GM18907 (cell line): ENCODE measurements at regions not wholly inside any gene's neighbourhood (a gene's known extent, or its start where the extent isn't known, plus 50 kb on each side); places are given as distances from the start of the nearest gene placed in this dataset.

ENCODE experiments used
- ATAC-seq: cut with Tn5 transposase; IDR thresholded peaks from one replicate; pipeline ENCODE4 v1.9.1; 2021; ENCODE audit warnings: mild to moderate bottlenecking, moderate library complexity; ENCODE audit not compliant: unreplicated experiment

DNA sequence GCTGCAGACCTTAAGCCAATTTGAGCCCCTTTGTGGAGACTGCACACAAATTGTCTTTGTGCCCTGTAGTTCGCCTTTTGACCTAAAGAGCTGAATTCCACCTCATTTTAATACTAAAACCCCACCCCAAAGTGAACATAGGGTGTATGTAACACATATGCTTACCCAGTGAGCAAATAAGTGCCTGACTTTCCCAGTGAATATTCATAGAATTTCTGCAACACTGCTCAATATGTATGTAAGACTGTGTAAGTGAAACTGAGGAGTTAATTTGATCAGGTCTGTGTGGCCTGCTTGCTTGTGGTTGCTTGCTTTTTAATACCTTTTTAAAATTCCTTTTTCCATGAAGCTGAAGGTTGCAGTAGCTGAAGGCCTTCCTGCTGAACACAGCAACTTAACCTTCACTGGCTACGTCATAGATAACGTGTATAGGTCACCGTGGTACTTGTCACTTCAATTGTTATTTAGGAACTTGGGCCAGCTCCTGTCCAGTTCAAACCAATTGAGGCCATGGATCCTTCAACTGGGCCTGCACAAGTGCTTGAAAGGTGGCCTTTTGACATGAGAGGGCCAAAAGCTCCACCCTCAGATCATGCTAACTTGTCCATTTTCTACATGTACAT, 131.7 kb upstream of the BTBD3 start:
- no peak for ATAC-seq

DNA sequence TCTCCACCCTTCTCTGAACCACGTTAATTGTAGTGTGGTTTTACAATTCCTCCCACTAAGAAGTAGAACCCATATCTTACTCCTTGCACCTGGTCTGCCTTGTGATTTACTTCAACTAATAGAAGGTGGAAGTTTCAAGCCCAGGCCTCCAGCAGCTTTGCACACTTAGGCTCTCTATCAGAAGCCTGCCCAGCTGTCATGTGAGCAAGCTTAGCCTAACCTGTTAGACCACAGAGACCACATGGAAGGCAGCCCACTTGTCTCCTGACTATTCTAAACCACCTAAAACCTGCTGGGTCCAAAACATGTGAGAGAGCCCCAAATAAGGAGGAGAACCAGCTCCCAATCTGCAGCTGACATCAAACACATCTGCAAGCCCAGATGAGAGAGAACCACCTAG, 127.6 kb upstream of the BTBD3 start:
- no peak for ATAC-seq

- ATAC-seq, result no peak
These were observed 126.4 kb upstream of the BTBD3 start for GRCh38 chr20:11791316-11791715.

GRCh38 chr20:11791835-11792567, 125.7 kb upstream of the BTBD3 start:
- ATAC-seq, result no peak

DNA sequence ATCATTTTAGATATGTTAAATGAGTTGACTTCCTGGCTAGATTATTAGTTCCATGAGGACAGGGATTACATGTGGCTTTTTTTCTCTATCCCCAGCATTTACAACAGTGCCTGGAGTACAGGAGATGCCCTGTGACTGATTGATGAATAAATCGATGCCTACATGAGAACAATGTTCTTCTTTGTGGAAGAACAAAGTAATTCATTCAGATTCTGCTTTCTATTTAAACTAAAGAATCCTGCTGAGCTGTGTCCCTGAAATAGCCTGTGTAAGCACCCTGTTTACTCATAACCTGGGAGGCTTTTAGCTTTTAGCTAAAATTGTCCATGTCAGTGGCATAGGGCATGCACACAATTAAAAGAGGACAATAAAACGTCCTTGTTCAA, 125.1 kb upstream of the BTBD3 start:
- no peak for ATAC-seq

DNA sequence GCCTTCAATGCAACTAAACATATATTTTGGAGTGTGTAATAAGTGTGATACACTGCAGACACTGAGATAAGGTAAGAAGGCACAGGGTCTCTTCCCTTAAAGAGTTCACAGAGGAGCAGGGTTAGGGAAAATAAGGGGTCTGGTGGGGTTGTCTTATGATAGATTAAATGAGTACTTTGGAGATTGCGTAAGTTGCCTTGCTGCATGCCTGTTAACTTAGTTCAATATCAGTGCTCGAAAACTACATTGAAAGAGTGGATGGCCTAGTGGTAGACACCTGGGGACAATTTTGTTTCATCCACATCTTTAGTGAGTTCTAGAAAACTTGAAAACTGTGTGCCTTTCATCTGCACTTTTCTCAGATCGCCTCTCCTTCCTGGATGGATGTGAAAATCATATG, 123.2 kb upstream of the BTBD3 start:
- ATAC-seq, result no peak

- no peak for ATAC-seq
These were observed 122.5 kb upstream of the BTBD3 start for GRCh38 chr20:11795071-11795615.

- ATAC-seq, result no peak
These were observed 121.7 kb upstream of the BTBD3 start for GRCh38 chr20:11796026-11796425.

GRCh38 chr20:11797156-11797555, 120.5 kb upstream of the BTBD3 start:
- no peak for ATAC-seq

DNA sequence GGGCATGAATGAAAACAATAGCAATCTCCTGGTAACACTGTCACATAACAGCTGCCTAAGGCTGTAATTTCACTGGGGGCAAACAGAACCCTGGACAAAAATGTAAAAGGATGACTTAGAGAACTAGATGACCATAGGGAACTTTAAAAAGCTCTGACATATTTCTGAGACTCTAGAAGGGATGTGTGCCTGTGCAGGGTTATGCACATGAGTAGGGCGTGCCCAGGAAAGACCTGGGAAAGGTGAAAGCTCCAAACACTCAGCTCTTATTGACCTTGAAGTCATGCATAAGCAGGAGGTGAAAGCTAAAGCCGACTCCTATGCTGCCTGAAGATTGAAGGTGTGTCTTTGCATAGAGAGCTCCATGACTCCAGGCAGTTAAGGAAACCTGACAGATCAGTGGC, 118.4 kb upstream of the BTBD3 start:
- no peak for ATAC-seq

DNA sequence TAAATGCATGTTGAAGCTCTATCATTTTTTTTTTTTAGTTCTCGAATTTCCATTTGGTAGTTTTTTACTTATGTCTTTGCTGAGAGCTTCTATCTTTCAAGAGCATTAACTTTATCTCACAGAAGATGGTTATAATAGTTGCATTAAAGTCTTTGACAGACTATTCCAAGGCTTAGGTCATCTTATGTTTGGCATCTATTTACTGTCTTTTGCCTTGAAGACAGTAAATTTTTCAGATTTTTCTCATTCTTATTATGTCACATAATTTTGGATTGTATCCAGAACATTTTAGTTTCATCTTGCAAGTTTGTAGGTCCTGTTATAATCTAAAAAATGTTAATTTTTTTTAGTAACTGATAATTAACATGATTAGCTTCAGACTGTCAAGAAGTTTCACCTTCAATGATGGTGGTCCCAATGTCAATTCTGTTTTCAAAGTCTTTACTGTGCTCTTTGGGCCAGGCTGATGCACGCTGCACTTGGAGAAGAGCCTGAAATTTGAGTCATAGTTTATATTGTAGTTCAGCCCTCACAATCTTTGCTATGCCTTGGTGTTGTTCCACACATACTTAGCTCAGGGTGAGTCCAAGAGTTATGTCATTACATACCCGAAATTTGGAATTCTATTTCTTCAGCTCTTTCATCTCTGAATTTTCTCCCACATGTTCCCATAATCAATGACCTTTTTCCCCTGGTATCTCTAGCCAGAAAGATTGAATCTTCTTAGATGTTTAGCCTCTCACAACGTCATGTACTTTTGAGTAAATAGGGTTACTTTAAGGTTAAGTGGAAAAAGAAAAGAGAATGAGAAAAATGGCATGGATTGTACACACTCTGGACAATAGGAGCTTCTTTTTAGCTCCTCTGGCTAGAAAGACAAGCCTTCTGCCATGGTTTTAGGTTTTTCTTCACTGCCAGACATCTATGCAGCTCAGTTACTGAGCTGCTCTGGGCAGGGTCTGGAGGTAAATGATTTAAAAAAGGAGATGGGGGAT, 110.3 kb upstream of the BTBD3 start:
- no peak for ATAC-seq

- ATAC-seq, result no peak
These were observed 108.9 kb upstream of the BTBD3 start for GRCh38 chr20:11808841-11809240.

DNA sequence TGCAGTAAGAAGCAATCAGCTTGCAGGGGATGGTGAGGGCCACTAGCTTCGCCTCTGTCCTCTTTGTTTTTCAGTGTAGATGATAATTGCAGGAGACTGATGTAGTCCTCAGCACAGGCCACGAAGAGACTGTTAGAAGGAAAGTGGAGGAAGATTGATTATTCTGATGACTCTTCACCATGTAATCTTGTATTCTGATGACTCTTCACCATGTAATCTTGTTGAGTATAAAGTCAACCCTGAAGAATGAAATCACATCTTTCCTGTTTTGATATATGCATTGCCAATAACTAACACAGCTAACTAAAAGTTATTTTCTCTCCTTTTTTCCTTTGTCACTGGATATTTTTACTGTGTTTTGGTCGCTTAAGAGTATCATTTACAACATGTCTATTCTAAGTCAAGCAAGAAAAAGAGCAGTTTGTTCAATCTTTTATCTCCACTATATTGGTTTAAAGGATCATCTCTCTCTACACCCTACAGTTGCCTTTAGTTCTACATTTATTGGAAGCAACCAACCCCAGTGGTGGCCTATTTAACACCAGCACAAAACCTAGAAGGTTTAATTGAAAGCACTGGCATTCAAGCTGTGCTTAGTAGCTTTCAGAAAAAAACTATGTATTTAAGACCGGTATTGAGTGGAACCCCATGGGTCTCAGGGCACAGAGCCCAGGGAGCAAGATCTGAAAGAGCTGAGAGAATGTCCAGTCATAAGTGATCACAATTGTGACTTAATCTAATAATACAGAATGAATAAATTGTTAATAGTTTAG, 107.2 kb upstream of the BTBD3 start:
- no peak for ATAC-seq

DNA sequence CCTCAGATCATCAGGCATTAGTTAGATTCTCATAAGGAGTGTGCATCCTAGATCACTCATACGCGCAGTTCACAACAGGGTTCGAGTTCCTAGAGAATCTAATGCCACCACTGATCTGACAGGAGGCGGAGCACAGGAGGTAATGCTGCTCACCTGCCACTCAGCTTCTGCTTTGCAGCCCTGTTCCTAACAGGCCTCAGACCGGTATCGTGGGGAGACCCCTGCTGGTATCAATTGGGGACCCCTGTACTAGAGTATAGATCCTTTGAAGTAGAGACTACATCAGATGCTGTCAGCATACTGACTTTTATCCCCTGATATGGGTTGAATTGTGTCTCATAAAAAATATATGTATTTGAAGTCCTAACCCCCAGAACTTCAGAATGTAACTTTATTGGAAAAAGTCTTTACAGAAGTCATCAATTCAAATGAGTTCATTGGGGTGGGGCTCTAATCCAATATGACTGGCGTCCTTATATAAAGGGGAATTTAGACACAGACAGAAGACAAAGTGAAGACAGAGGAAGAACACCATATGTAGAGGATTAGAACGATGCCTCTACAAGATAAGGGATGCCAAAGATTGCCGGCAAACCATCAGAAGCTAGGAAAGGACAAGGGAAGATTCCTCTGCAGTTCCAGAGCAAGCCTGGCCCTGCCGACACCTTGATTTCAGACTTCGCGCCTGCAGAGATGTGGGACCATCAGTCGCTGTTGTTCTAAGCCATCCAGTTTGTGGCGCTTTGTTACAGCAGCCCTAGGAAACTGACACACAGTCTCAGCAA, 104.4 kb upstream of the BTBD3 start:
- no peak for ATAC-seq

- ATAC-seq, result no peak
These were observed 103.4 kb upstream of the BTBD3 start for GRCh38 chr20:11814267-11814666.

- no peak for ATAC-seq
These were observed 96.9 kb upstream of the BTBD3 start for GRCh38 chr20:11820838-11821237.

DNA sequence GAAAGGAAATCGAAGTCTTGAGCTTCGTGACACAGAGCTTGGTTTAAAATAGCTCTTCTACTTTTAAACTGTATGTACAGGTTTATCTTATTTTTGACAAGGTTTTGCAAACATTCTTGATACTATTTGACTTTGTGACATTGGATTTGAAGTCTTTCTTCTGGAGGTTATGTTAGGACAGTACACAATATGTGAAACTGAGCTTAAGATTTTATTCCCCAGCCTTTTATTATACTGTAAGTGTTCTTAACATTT, 95.2 kb upstream of the BTBD3 start:
- no peak for ATAC-seq

DNA sequence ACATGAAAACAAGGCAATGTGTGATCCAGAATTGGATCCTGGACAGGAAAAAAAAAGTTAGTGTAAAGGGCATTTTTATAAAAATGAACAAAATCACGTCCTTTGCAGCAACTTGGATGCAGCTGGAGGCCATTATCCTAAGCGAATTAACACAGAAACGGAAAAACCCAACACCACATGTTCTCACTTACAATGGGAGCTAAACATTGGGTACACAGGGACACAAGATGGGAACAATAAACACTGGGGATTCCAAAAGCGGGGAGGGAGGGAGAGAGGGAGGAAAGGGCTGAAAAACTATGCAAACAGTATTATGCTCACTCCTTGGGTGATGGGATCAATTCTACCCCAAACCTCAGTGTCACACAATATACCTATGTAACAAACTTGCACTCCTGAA, 91.4 kb upstream of the BTBD3 start:
- no peak for ATAC-seq

DNA sequence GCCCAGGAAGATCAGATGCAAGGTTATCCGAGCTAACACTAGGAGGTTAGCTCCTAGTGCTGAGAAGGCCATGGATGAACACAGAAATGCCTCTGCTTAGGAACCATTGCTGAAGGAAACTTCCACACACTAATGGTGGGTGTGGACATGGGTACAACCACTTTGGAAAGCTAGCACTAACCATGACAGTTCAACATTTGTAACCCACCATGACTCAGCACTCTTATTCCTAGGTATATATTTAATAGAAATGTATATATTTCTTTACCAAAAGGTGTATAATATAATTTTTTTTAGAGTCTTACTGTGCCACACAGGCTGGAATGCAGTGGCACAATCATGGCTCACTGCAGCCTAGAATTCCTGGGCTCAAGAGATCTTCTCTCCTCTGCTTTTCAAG, 85.3 kb upstream of the BTBD3 start:
- no peak for ATAC-seq

DNA sequence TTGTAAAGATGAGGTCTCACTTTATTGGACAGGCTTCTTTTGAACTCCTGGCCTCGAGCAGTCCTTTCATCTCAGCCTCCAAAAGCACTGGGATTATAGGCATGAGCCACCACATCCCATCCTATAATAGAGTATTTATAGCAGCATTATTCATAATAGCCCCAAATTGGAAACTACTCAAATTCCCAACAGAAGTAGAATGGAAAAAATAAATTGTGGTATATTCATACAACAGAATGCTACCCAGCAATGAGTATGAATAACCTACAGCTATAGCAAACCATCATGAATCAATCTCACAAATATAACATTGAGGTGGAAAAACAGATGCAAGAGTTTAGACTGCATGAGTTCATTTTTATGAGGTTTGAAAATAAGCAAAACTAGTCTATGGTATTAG, 84.8 kb upstream of the BTBD3 start:
- no peak for ATAC-seq
